ENCODE measurements at regions not wholly inside any gene's neighbourhood (a gene's known extent, or its start where the extent isn't known, plus 50 kb on each side); places are given as distances from the start of the nearest gene placed in this dataset.
"Not testable (repeated sequence)": the region's sequence is repeated elsewhere in the genome, so short reads cannot be mapped to it uniquely, and the experiment has no call there.

DNA sequence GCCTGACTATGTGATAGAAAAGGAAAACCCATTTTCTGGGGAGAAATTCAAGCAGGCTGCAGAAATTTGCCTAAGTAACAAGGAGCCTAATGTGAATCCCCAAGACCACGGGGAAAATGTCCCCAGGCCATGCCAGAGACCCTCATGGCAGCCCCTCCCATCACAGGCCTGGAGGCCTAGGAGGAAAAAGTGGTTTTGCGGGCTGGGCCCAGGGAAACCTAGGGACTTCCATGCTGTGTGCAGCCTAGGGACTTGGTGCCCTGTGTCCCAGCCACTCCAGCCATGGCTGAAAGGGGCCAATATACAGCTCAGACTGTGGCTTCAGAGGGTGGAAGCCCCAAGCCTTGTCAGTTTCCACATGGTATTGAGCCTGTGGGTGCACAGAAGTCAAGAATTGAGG, 79.7 kb upstream of the NDN start:
- not testable (repeated sequence) for H3K9me3 ChIP-seq (ENCODE audit: control insufficient read depth in 2 of 2, insufficient read depth in 1 of 2, low read length in 1 of 2); H3K27ac ChIP-seq (ENCODE audit: low read depth in 1 of 2, low read length in 1 of 2); H3K4me1 ChIP-seq (ENCODE audit: control insufficient read depth in 2 of 2, insufficient read depth in 2 of 2, low read length in 2 of 2); H3K4me3 ChIP-seq (ENCODE audit: low read length in 2 of 2); H3K36me3 ChIP-seq (ENCODE audit: control insufficient read depth in 2 of 2, insufficient read depth in 2 of 2, low read length in 1 of 2); H3K27me3 ChIP-seq (ENCODE audit: control insufficient read depth in 2 of 2, insufficient read depth in 1 of 2, low read length in 1 of 2); DNase-seq (ENCODE audit: low read depth in 6 of 9, low spot score in 9 of 9)
- WGBS: 55% methylated on average over 2 of the region's 2 CpGs

DNA sequence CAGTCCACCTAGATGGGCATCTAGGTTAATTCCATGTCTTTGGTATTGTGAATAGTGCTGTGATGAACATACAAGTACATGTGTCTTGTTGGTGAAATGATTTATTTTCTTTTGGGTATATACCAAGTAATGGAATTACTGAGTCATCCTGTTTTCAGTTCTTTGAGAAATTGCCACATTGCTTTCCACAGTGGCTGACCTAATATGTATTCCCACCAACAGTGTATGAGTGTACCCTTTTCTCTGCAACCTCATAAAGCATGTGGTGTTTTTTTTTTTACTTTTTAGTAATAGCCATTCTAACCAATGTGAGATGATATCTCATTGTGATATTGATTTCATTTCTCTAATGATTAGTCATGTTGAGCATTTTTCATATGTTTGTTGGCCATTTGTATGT, 86.0 kb upstream of the NDN start:
- H3K9me3 ChIP-seq (ENCODE audit: control insufficient read depth in 2 of 2, insufficient read depth in 1 of 2, low read length in 1 of 2): no peaks in the 10 kb centered on the region
- no peaks in the 10 kb centered on the region for H3K4me1 ChIP-seq (ENCODE audit: control insufficient read depth in 2 of 2, insufficient read depth in 2 of 2, low read length in 2 of 2)
- H3K27ac ChIP-seq (ENCODE audit: low read depth in 1 of 2, low read length in 1 of 2): no peak overlapping the region
- no peaks in the 10 kb centered on the region for H3K27me3 ChIP-seq (ENCODE audit: control insufficient read depth in 2 of 2, insufficient read depth in 1 of 2, low read length in 1 of 2)
- H3K4me3 ChIP-seq (ENCODE audit: low read length in 2 of 2): no peak overlapping the region
- no peaks in the 10 kb centered on the region for H3K36me3 ChIP-seq (ENCODE audit: control insufficient read depth in 2 of 2, insufficient read depth in 2 of 2, low read length in 1 of 2)
- no peak for DNase-seq (ENCODE audit: low read depth in 6 of 9, low spot score in 9 of 9)

DNA sequence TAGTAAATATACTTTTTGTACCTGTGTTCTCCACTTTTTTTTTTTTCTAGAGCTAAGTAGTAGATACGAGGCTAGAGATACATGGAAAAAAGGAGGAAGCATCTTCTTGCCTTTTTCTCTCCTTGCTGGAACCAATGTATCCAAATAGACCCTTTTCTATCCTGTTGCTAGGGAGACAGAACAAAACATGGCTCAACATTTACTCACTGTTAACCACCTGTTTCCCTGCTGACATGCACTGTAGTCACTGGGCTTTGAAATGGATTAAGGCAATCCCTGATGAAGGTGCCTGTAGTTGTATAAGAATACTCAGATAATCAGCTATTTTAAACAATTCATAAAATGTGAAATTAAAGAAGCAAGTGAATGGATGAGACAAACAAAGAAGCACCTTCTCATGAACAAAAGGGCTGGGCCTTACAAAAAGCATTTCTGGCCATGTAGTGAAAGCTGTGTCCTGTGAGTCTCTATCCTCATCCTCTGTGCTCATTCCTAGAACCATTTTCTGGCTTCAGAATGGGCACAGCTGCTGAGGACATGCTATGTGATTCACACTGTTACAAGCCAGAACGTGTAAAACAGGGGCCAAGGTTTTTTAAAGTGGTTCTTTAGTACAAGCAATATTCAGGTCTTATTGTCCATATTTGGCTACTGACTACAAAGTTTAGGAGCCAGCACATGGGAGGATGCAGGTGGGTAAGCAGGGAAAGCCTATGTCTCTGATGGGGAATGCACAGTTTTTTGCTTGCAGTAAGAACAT, 100.4 kb upstream of the NDN start:
- Histone ChIP-seq H3K36me3 (ENCODE audit: control insufficient read depth in 2 of 2, insufficient read depth in 2 of 2, low read length in 1 of 2) (no peaks in the 10 kb centered on the region), H3K27me3 (ENCODE audit: control insufficient read depth in 2 of 2, insufficient read depth in 1 of 2, low read length in 1 of 2) (no peaks in the 10 kb centered on the region), H3K4me3 (ENCODE audit: low read length in 2 of 2) (no peak overlapping the region), H3K9me3 (ENCODE audit: control insufficient read depth in 2 of 2, insufficient read depth in 1 of 2, low read length in 1 of 2) (no peaks in the 10 kb centered on the region), H3K4me1 (ENCODE audit: control insufficient read depth in 2 of 2, insufficient read depth in 2 of 2, low read length in 2 of 2) (no peaks in the 10 kb centered on the region), H3K27ac (ENCODE audit: low read depth in 1 of 2, low read length in 1 of 2) (no peak overlapping the region)
- 49% methylated on average over 2 of the region's 2 CpGs for WGBS
- DNase-seq (ENCODE audit: low read depth in 6 of 9, low spot score in 9 of 9): no peak

DNA sequence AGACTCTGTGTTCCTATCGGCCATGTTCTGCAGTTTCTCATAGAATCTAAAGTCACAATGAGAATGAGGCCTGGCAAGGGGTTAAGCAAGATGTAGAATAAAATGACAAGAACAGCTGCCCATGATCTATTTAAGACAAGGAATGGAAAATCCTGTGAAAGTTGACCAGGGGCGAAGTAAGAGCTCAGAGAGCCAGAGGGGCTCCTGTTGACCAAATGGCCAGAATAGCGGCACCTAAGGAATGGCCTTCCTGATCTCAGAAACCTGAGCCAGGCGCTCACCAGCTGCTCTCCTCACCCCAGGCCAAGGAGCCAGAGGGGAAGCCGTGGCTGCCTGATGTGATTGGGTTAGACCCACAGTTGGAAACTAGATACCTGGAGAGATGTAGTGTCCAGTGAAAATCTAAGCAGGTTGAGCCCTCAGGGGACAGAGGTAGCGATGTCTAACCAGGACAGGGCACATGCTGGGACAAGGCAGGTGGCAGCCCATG, 106.1 kb upstream of the NDN start:
- Histone ChIP-seq H3K9me3 (ENCODE audit: control insufficient read depth in 2 of 2, insufficient read depth in 1 of 2, low read length in 1 of 2) (peaks cover 2 to 6% of the 10 kb centered on the region in 2 donors), H3K27ac (ENCODE audit: low read depth in 1 of 2, low read length in 1 of 2) (no peak overlapping the region), H3K4me3 (ENCODE audit: low read length in 2 of 2) (no peak overlapping the region), H3K4me1 (ENCODE audit: control insufficient read depth in 2 of 2, insufficient read depth in 2 of 2, low read length in 2 of 2) (no peaks in the 10 kb centered on the region), H3K36me3 (ENCODE audit: control insufficient read depth in 2 of 2, insufficient read depth in 2 of 2, low read length in 1 of 2) (no peaks in the 10 kb centered on the region), H3K27me3 (ENCODE audit: control insufficient read depth in 2 of 2, insufficient read depth in 1 of 2, low read length in 1 of 2) (no peaks in the 10 kb centered on the region)
- DNase-seq (ENCODE audit: low read depth in 6 of 9, low spot score in 9 of 9): no peak
- 66% methylated on average over 6 of the region's 6 CpGs for WGBS

DNA sequence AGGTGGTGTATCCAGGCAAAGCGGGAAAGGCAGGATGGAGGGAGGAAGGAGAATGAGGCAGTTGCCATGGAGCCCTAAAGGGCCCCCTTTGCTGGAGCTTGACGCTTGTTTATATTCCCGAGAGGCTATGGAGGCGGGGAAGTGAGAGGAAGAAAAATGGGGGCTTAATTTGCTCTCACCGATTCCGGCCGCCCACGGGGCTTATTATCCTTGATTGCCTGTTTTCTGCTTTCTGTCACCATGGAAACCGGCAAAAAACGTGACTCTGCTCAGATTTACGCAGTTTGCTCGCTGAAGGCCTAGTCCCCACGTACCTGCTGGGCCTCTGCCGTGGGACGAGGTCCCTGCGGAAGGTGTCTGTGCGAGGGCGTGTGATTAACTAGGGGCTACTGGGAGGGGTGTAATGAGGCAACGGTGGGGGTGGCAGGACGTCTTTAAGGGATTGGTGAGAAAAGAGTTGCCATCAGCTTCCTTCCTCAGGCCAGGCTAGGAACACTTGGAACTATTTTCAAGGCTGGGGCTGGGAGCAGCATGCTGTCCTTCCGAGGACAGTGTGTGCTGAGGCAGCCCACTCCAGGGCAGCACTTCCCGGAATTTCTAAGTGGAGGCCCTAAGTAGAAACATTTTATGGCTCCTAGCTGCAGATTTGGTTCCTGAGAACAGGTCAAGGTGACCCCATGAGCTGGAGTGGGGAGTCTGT, 110.8 kb upstream of the NDN start:
- Histone ChIP-seq H3K4me3 (ENCODE audit: low read length in 2 of 2) (no peak overlapping the region), H3K4me1 (ENCODE audit: control insufficient read depth in 2 of 2, insufficient read depth in 2 of 2, low read length in 2 of 2) (no peaks in the 10 kb centered on the region), H3K27me3 (ENCODE audit: control insufficient read depth in 2 of 2, insufficient read depth in 1 of 2, low read length in 1 of 2) (no peaks in the 10 kb centered on the region), H3K9me3 (ENCODE audit: control insufficient read depth in 2 of 2, insufficient read depth in 1 of 2, low read length in 1 of 2) (peaks cover 2 to 6% of the 10 kb centered on the region in 2 donors), H3K27ac (ENCODE audit: low read depth in 1 of 2, low read length in 1 of 2) (no peak overlapping the region), H3K36me3 (ENCODE audit: control insufficient read depth in 2 of 2, insufficient read depth in 2 of 2, low read length in 1 of 2) (no peaks in the 10 kb centered on the region)
- 71% methylated on average over 22 of the region's 22 CpGs for WGBS
- DNase-seq (ENCODE audit: low read depth in 6 of 9, low spot score in 9 of 9): no peak

GRCh38 chr15:23801881-23802280, 114.8 kb upstream of the NDN start:
- no peaks in the 10 kb centered on the region for H3K36me3 ChIP-seq (ENCODE audit: control insufficient read depth in 2 of 2, insufficient read depth in 2 of 2, low read length in 1 of 2)
- WGBS: 77% methylated on average over 2 of the region's 2 CpGs
- no peak for DNase-seq (ENCODE audit: low read depth in 6 of 9, low spot score in 9 of 9)
- H3K4me3 ChIP-seq (ENCODE audit: low read length in 2 of 2): no peak overlapping the region
- H3K9me3 ChIP-seq (ENCODE audit: control insufficient read depth in 2 of 2, insufficient read depth in 1 of 2, low read length in 1 of 2): peaks cover 2 to 6% of the 10 kb centered on the region in 2 donors
- H3K27me3 ChIP-seq (ENCODE audit: control insufficient read depth in 2 of 2, insufficient read depth in 1 of 2, low read length in 1 of 2): no peaks in the 10 kb centered on the region
- H3K27ac ChIP-seq (ENCODE audit: low read depth in 1 of 2, low read length in 1 of 2): no peak overlapping the region
- no peaks in the 10 kb centered on the region for H3K4me1 ChIP-seq (ENCODE audit: control insufficient read depth in 2 of 2, insufficient read depth in 2 of 2, low read length in 2 of 2)

DNA sequence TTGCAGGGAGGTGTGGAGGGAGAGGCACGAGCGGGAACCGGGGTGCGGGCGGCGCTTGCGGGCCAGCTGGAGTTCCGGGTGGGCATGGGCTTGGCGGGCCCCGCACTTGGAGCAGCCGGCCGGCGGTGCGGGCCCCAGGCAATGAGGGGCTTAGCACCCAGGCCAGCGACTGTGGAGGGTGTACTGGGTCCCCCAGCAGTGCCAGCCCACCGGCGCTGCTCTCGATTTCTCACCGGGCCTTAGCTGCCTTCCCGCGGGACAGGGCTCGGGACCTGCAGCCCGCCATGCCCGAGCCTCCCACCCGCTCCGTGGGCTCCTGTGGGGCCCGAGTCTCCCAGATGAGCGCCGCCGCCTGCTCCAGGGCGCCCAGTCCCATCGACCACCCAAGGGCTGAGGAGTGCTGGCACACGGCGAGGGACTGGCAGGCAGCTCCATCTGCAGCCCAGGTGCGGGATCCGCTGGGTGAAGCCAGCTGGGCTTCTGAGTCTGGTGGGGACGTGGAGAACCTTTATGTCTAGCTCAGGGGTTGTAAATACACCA, 115.9 kb upstream of the NDN start:
- DNase-seq (ENCODE audit: low read depth in 6 of 9, low spot score in 9 of 9); H3K27me3 ChIP-seq (ENCODE audit: control insufficient read depth in 2 of 2, insufficient read depth in 1 of 2, low read length in 1 of 2): not testable (repeated sequence)
- 92% methylated on average over 37 of the region's 37 CpGs for WGBS

DNA sequence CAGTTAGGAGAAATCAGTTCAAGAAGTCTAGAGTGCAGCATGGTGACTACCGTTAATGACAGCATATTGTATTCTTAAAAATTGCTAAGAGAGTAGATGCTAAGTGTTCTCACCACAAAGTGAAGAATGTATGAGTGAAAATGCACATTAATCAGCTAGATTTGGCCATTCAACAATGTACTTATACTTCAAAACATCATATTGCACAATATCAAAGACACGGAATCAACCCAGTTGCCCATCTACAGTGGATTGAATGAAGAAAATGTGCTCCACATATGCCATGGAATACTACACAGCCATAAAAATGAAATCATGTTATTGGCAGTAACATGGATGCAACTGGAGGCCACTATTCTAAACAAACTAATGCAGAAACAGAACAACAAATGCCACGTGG, 119.9 kb upstream of the NDN start:
- no peaks in the 10 kb centered on the region for H3K27me3 ChIP-seq (ENCODE audit: control insufficient read depth in 2 of 2, insufficient read depth in 1 of 2, low read length in 1 of 2)
- no peaks in the 10 kb centered on the region for H3K4me1 ChIP-seq (ENCODE audit: control insufficient read depth in 2 of 2, insufficient read depth in 2 of 2, low read length in 2 of 2)
- no peak for DNase-seq (ENCODE audit: low read depth in 6 of 9, low spot score in 9 of 9)
- H3K9me3 ChIP-seq (ENCODE audit: control insufficient read depth in 2 of 2, insufficient read depth in 1 of 2, low read length in 1 of 2): peaks cover 0 to 1% of the 10 kb centered on the region in 2 donors
- H3K27ac ChIP-seq (ENCODE audit: low read depth in 1 of 2, low read length in 1 of 2): no peak overlapping the region
- H3K4me3 ChIP-seq (ENCODE audit: low read length in 2 of 2): no peak overlapping the region
- H3K36me3 ChIP-seq (ENCODE audit: control insufficient read depth in 2 of 2, insufficient read depth in 2 of 2, low read length in 1 of 2): no peaks in the 10 kb centered on the region
- whole genome bisulfite sequencing: 77% methylated on average over 3 of the region's 3 CpGs

More for the DNA sequence above, 115.9 kb upstream of the NDN start:
- H3K36me3 ChIP-seq (ENCODE audit: control insufficient read depth in 2 of 2, insufficient read depth in 2 of 2, low read length in 1 of 2); H3K4me1 ChIP-seq (ENCODE audit: control insufficient read depth in 2 of 2, insufficient read depth in 2 of 2, low read length in 2 of 2); H3K4me3 ChIP-seq (ENCODE audit: low read length in 2 of 2); H3K9me3 ChIP-seq (ENCODE audit: control insufficient read depth in 2 of 2, insufficient read depth in 1 of 2, low read length in 1 of 2); H3K27ac ChIP-seq (ENCODE audit: low read depth in 1 of 2, low read length in 1 of 2): not testable (repeated sequence)

GRCh38 chr15:23823508-23823907, 136.4 kb upstream of the NDN start:
- Histone ChIP-seq H3K27ac (ENCODE audit: low read depth in 1 of 2, low read length in 1 of 2) (no peak overlapping the region), H3K9me3 (ENCODE audit: control insufficient read depth in 2 of 2, insufficient read depth in 1 of 2, low read length in 1 of 2) (no peaks in the 10 kb centered on the region), H3K4me3 (ENCODE audit: low read length in 2 of 2) (no peak overlapping the region), H3K27me3 (ENCODE audit: control insufficient read depth in 2 of 2, insufficient read depth in 1 of 2, low read length in 1 of 2) (no peaks in the 10 kb centered on the region), H3K36me3 (ENCODE audit: control insufficient read depth in 2 of 2, insufficient read depth in 2 of 2, low read length in 1 of 2) (no peaks in the 10 kb centered on the region), H3K4me1 (ENCODE audit: control insufficient read depth in 2 of 2, insufficient read depth in 2 of 2, low read length in 2 of 2) (no peaks in the 10 kb centered on the region)
- DNase-seq (ENCODE audit: low read depth in 6 of 9, low spot score in 9 of 9): peak in 1 of 9 donors; percentile 5
- WGBS: 73% methylated on average over 7 of the region's 7 CpGs
